Suprapubic skin (tissue), 3 donors: ENCODE measurements at regions not wholly inside any gene's neighbourhood (a gene's known extent, or its start where the extent isn't known, plus 50 kb on each side); places are given as distances from the start of the nearest gene placed in this dataset.
"Not testable (repeated sequence)": the region's sequence is repeated elsewhere in the genome, so short reads cannot be mapped to it uniquely, and the experiment has no call there.

Experiments used
- EP300 ChIP-seq: sonication (generic); formaldehyde crosslinking; IDR thresholded peaks from one replicate; pipeline ENCODE4 v1.6.1; 2017; ENCODE audit warnings: antibody characterized with exemption
- POLR2A ChIP-seq, 2 donors: fragments of 450-650 bp; IDR thresholded peaks; one replicate each; pipeline ENCODE4 v1.6.1; 2017; ENCODE audit warnings: antibody characterized with exemption in 2 of 2, mild to moderate bottlenecking in 2 of 2, moderate library complexity in 2 of 2
- TF ChIP-seq, protein P1 (sequence below), 2 donors: fragments of 200-600 bp in 1 of 2; fragments of 450-650 bp in 1 of 2; sonication (generic) in 1 of 2; IDR thresholded peaks; one replicate each; pipeline ENCODE4 v1.5.1; 2016 to 2019; ENCODE audit warnings: antibody characterized with exemption in 2 of 2, mild to moderate bottlenecking in 1 of 2, moderate library complexity in 1 of 2

DNA sequence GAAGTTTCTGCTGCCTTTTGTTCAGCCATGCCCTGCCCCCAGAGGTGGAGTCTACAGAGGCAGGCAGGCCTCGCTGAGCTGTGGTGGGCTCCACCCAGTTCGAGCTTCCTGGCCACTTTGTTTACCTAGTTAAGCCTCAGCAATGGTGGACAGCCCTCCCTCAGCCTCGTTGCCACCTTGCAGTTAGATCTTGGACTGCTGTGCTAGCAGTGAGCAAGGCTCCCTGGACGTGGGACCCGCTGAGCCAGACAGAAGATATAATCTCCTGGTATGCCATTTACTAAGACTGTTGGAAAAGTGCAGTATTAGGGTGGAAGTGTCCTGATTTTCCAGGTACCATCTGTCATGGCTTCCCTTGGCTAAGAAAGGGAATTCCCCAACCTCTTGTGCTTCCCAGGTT is 588.2 kb downstream of the AMY1C start:
- not testable (repeated sequence) for TF ChIP-seq POLR2A (IDR thresholded peaks at IDR 0.05); EP300
- TF ChIP-seq, protein P1, sequence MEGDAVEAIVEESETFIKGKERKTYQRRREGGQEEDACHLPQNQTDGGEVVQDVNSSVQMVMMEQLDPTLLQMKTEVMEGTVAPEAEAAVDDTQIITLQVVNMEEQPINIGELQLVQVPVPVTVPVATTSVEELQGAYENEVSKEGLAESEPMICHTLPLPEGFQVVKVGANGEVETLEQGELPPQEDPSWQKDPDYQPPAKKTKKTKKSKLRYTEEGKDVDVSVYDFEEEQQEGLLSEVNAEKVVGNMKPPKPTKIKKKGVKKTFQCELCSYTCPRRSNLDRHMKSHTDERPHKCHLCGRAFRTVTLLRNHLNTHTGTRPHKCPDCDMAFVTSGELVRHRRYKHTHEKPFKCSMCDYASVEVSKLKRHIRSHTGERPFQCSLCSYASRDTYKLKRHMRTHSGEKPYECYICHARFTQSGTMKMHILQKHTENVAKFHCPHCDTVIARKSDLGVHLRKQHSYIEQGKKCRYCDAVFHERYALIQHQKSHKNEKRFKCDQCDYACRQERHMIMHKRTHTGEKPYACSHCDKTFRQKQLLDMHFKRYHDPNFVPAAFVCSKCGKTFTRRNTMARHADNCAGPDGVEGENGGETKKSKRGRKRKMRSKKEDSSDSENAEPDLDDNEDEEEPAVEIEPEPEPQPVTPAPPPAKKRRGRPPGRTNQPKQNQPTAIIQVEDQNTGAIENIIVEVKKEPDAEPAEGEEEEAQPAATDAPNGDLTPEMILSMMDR (IDR thresholded peaks at IDR 0.05), result not testable (repeated sequence)
